Mucosa of descending colon (tissue), 3 donors: ENCODE measurements at regions not wholly inside any gene's neighbourhood (a gene's known extent, or its start where the extent isn't known, plus 50 kb on each side); places are given as distances from the start of the nearest gene placed in this dataset.
"Not testable (repeated sequence)": the region's sequence is repeated elsewhere in the genome, so short reads cannot be mapped to it uniquely, and the experiment has no call there.

Experiments used
- ATAC-seq: fragments of 200-7000 bp; cut with Tn5 transposase; one replicate; pipeline ENCODE4 v1.9.1; 2020; ENCODE audit warnings: mild to moderate bottlenecking, moderate library complexity
- DNase-seq, 3 donors: peaks; one replicate each; pipeline ENCODE4 v3.0.0-alpha.2; 2020
- H3K36me3 ChIP-seq: fragments of 200-600 bp; one replicate; pipeline ENCODE4 v1.8.0; 2021; ENCODE audit warnings: low read depth, mild to moderate bottlenecking
- H3K4me1 ChIP-seq: fragments of 200-600 bp; one replicate; pipeline ENCODE4 v1.8.0; 2021; ENCODE audit warnings: low read depth, mild to moderate bottlenecking
- H3K4me3 ChIP-seq: fragments of 200-600 bp; one replicate; pipeline ENCODE4 v1.8.0; 2021; ENCODE audit warnings: mild to moderate bottlenecking
- H3K9me3 ChIP-seq: fragments of 200-600 bp; one replicate; pipeline ENCODE4 v1.8.0; 2021; ENCODE audit warnings: mild to moderate bottlenecking
- intact Hi-C, 2 donors: fragments of 100-400 bp; cut with DNase I in 1 of 2; cut with micrococcal nuclease in 1 of 2; formaldehyde crosslinking; loops; one replicate each; pipeline versions ENCODE4 v1.11.0 to v1.11.1; 2022; cut with DNase I, micrococcal nuclease
- TF ChIP-seq, protein P1 (sequence below): fragments of 200-600 bp; IDR thresholded peaks from one replicate; pipeline ENCODE4 v1.8.0; 2022; ENCODE audit warnings: antibody characterized with exemption, mild to moderate bottlenecking
- donor health status: DM: no; HTN: no; CAD: no; lungs with moderate emphysema.
- donor health status: DM: no; HTN: no; CAD: no.
- donor health status: DM: no; HTN: yes; CAD: no.

DNA sequence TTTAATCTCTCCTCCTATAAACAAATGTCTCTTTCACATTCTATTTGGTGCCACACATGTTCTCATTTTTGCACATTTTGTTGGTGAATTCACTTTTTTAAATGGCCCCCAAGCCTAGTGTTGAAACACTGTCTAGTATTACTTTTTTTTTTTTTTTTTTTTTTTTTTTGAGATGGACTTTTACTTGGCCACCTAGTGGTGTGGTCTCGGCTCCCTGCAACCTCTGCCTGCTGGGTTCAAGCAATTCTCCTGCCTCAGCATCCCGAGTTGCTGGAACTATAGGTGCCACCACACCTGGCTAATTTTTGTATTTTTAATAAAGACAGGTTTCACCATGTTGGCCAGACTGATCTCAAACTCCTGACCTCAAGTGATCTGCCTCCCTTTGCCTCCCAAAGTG lies 273.8 kb upstream of the SLC14A2 start:
- TF ChIP-seq, protein P1, sequence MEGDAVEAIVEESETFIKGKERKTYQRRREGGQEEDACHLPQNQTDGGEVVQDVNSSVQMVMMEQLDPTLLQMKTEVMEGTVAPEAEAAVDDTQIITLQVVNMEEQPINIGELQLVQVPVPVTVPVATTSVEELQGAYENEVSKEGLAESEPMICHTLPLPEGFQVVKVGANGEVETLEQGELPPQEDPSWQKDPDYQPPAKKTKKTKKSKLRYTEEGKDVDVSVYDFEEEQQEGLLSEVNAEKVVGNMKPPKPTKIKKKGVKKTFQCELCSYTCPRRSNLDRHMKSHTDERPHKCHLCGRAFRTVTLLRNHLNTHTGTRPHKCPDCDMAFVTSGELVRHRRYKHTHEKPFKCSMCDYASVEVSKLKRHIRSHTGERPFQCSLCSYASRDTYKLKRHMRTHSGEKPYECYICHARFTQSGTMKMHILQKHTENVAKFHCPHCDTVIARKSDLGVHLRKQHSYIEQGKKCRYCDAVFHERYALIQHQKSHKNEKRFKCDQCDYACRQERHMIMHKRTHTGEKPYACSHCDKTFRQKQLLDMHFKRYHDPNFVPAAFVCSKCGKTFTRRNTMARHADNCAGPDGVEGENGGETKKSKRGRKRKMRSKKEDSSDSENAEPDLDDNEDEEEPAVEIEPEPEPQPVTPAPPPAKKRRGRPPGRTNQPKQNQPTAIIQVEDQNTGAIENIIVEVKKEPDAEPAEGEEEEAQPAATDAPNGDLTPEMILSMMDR, result no peak
- Histone ChIP-seq H3K4me1 (no peaks in the 10 kb centered on the region), H3K4me3 (no peak overlapping the region), H3K36me3 (no peaks in the 10 kb centered on the region), H3K9me3 (no peaks in the 10 kb centered on the region)
- ATAC-seq (no peak), DNase-seq (no peak)
- intact Hi-C loops, result no loop called here

GRCh38 chr18:45342166-45342565 lies 273.1 kb upstream of the SLC14A2 start:
- intact Hi-C loops, result no loop called here

GRCh38 chr18:45342653-45343052 lies 272.6 kb upstream of the SLC14A2 start:
- no peaks in the 10 kb centered on the region for H3K9me3 ChIP-seq
- TF ChIP-seq, protein P1, result no peak
- ATAC-seq (no peak), DNase-seq (no peak)
- intact Hi-C loops, result no loop called here
- no peak overlapping the region for H3K4me3 ChIP-seq
- H3K36me3 ChIP-seq, result no peaks in the 10 kb centered on the region
- H3K4me1 ChIP-seq, result no peaks in the 10 kb centered on the region

More at GRCh38 chr18:45342166-45342565, 273.1 kb upstream of the SLC14A2 start:
- no peak overlapping the region for H3K4me3 ChIP-seq
- H3K9me3 ChIP-seq, result no peaks in the 10 kb centered on the region
- no peaks in the 10 kb centered on the region for H3K36me3 ChIP-seq
- DNase-seq, result no peak
- H3K4me1 ChIP-seq, result no peaks in the 10 kb centered on the region
- TF ChIP-seq, protein P1, result no peak
- no peak for ATAC-seq

GRCh38 chr18:45343365-45343764 lies 271.9 kb upstream of the SLC14A2 start:
- no peak overlapping the region for H3K4me3 ChIP-seq
- ATAC-seq (no peak), DNase-seq (no peak)
- TF ChIP-seq, protein P1, result no peak
- H3K9me3 ChIP-seq, result no peaks in the 10 kb centered on the region
- no peaks in the 10 kb centered on the region for H3K4me1 ChIP-seq
- no peaks in the 10 kb centered on the region for H3K36me3 ChIP-seq
- intact Hi-C loops, result no loop called here

DNA sequence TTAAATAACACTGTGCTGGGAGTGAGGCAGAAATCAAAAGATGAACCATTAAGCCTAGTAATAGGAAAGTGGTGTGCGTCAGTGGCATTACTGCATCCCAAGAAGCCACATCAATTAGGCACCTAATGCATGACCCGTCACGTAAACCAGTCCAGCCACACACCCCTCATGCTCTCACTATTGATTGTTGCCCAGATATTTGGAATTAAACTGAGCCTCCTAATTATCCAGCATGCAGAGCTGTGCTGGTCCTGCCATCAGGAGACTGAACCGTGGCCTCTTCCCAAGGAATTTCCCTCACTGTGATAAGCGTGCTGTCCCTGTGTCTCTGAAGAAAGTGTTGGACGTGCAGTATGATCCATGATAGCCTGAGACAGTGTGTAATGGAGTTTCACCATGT lies 270.6 kb upstream of the SLC14A2 start:
- H3K4me1 ChIP-seq, H3K9me3 ChIP-seq, H3K36me3 ChIP-seq, intact Hi-C loops, DNase-seq, ATAC-seq, H3K4me3 ChIP-seq: not testable (repeated sequence)

GRCh38 chr18:45349019-45349418 lies 266.3 kb upstream of the SLC14A2 start:
- TF ChIP-seq, protein P1, result no peak
- ATAC-seq, result no peak

More at GRCh38 chr18:45349019-45349418, 266.3 kb upstream of the SLC14A2 start:
- Histone ChIP-seq H3K36me3 (no peaks in the 10 kb centered on the region), H3K9me3 (no peaks in the 10 kb centered on the region), H3K4me1 (no peaks in the 10 kb centered on the region), H3K4me3 (no peak overlapping the region)
- intact Hi-C loops, result no loop called here
- DNase-seq, result no peak
